Mesendoderm (in vitro differentiated cells): ENCODE measurements at regions not wholly inside any gene's neighbourhood (a gene's known extent, or its start where the extent isn't known, plus 50 kb on each side); places are given as distances from the start of the nearest gene placed in this dataset.

Experiments
- DNase-seq: peaks from one replicate; pipeline ENCODE4 v3.0.0; 2013
- H2AK5ac ChIP-seq: 2 replicates; pipeline ENCODE4 v1.6.1; 2013; ENCODE audit warnings: low read length, inconsistent platforms
- H2BK120ac ChIP-seq: 2 replicates; pipeline ENCODE4 v1.6.1; 2013; ENCODE audit warnings: low read depth, mild to moderate bottlenecking, low read length, moderate library complexity, mixed read lengths
- H2BK15ac ChIP-seq: replicated peaks from 2 replicates; pipeline ENCODE4 v1.6.1; 2013; ENCODE audit warnings: low read depth, mild to moderate bottlenecking, moderate library complexity
- H2BK5ac ChIP-seq: 2 replicates; pipeline ENCODE4 v1.6.1; 2013; ENCODE audit warnings: low read length, inconsistent platforms
- H3K18ac ChIP-seq: 2 replicates; pipeline ENCODE4 v1.6.1; 2013; ENCODE audit warnings: mild to moderate bottlenecking, low read length, mixed read lengths
- H3K23ac ChIP-seq: one replicate; pipeline ENCODE4 v1.6.1; 2013; ENCODE audit warnings: low read length
- H3K27ac ChIP-seq: 2 replicates; pipeline ENCODE4 v1.5.1; 2013; ENCODE audit warnings: low read depth, mild to moderate bottlenecking, inconsistent platforms, low read length, moderate library complexity
- H3K27me3 ChIP-seq: 2 replicates; pipeline ENCODE4 v1.6.1; 2013; ENCODE audit warnings: low read length, control low read depth, mild to moderate bottlenecking, inconsistent platforms; ENCODE audit not compliant: insufficient read depth, poor library complexity
- H3K36me3 ChIP-seq: 2 replicates; pipeline ENCODE4 v1.6.1; 2013; ENCODE audit warnings: low read length, inconsistent platforms; ENCODE audit not compliant: control insufficient read depth, insufficient read depth
- H3K4ac ChIP-seq: one replicate; pipeline ENCODE4 v1.6.1; 2013; ENCODE audit warnings: low read depth, mild to moderate bottlenecking, low read length, moderate library complexity
- H3K4me1 ChIP-seq: 2 replicates; pipeline ENCODE4 v1.6.1; 2013; ENCODE audit warnings: low read depth, low read length, inconsistent platforms; ENCODE audit not compliant: control insufficient read depth
- H3K4me2 ChIP-seq: 2 replicates; pipeline ENCODE4 v1.6.1; 2013; ENCODE audit warnings: low read length
- H3K4me3 ChIP-seq: 2 replicates; pipeline ENCODE4 v1.5.1; 2013; ENCODE audit warnings: mild to moderate bottlenecking, low read length
- H3K56ac ChIP-seq: one replicate; pipeline ENCODE4 v1.6.1; 2013; ENCODE audit warnings: low read length
- H3K79me1 ChIP-seq: 2 replicates; pipeline ENCODE4 v1.6.1; 2013; ENCODE audit warnings: low read length, inconsistent platforms
- H3K79me2 ChIP-seq: 2 replicates; pipeline ENCODE4 v1.6.1; 2013; ENCODE audit warnings: mild to moderate bottlenecking, low read length; ENCODE audit not compliant: control insufficient read depth, insufficient read depth
- H3K9ac ChIP-seq: 2 replicates; pipeline ENCODE4 v1.6.1; 2013; ENCODE audit warnings: low read length, inconsistent platforms
- H4K5ac ChIP-seq: one replicate; pipeline ENCODE4 v1.6.1; 2013; ENCODE audit warnings: low read length
- H4K8ac ChIP-seq: one replicate; pipeline ENCODE4 v1.6.1; 2013; ENCODE audit warnings: low read depth, mild to moderate bottlenecking, control low read depth, low read length, moderate library complexity
- WGBS: extraction: QIAGEN DNeasy Blood & Tissue Kit; methylation state at CpG from one replicate; pipeline ENCODE4 v1.1.7; 2013; ENCODE audit warnings: low lambda C conversion rate, missing lambda C conversion rate; ENCODE audit not compliant: insufficient coverage; ENCODE audit errors: extremely low coverage; 5-methylcytosine and 5-hydroxymethylcytosine counted together

DNA sequence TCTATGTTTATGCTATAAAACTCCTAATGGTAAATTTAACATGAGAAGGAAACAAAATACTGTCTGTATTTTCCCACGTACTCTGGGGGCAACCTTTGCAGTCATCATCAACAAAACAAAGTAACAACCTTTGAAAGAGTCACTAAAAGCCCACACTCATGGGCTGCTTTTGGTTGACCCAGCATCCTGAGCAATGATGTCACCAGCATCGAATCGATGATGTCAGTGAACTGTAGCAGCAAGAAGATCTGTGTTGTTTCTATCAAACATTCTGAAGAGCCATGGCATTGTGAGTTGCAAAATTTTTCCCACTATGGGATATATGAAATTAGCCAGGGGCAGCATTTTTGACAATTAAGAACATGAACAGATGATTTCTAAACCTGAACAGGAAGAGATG lies 300.1 kb downstream of the HIVEP2 start:
- no peak overlapping the region for H2AK5ac ChIP-seq
- no peaks in the 10 kb centered on the region for H3K4me1 ChIP-seq

DNA sequence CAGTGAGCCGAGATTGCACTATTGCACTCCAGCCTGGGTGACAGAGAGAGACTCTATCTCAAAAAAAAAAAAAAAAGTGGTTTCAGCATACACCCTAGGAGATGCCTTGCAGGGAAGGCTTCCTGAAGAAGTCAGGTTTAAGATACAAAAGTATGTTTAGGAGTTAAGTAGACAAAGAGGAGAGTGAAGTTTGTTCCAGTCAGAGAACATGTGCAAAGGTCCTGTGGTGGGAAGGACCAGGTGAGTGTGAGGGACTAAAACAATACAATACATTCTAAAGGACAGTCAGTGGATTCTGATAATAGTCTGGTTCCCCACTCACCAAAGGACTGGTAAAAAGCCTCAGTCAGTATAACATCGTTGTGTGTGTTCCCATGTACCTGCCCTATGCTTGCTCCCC lies 299.3 kb downstream of the HIVEP2 start:
- Histone ChIP-seq H3K79me1 (no peaks in the 10 kb centered on the region), H2BK5ac (no peak overlapping the region), H3K56ac (no peak overlapping the region), H4K5ac (no peak overlapping the region), H3K27me3 (no peaks in the 10 kb centered on the region), H2BK15ac (no peak overlapping the region), H3K36me3 (no peaks in the 10 kb centered on the region), H3K9ac (no peak overlapping the region), H3K79me2 (no peaks in the 10 kb centered on the region), H3K18ac (no peak overlapping the region), H2AK5ac (no peak overlapping the region), H3K4me3 (no peak overlapping the region), H4K8ac (no peak overlapping the region), H3K4ac (no peak overlapping the region), H3K4me1 (no peaks in the 10 kb centered on the region), H3K23ac (no peak overlapping the region), H2BK120ac (no peak overlapping the region), H3K4me2 (no peak overlapping the region), H3K27ac (no peak overlapping the region)
- no peak for DNase-seq
- WGBS, result no CpG with 5 or more reads among the region's 2 CpGs

More for the DNA sequence above, 300.1 kb downstream of the HIVEP2 start:
- Histone ChIP-seq H3K4me2 (no peak overlapping the region), H3K4me3 (no peak overlapping the region), H3K56ac (no peak overlapping the region), H3K79me2 (no peaks in the 10 kb centered on the region), H3K36me3 (no peaks in the 10 kb centered on the region), H3K27ac (no peak overlapping the region), H2BK15ac (no peak overlapping the region), H3K4ac (no peak overlapping the region), H3K23ac (no peak overlapping the region), H2BK5ac (no peak overlapping the region), H2BK120ac (no peak overlapping the region), H3K9ac (no peak overlapping the region), H4K8ac (no peak overlapping the region), H3K27me3 (no peaks in the 10 kb centered on the region), H3K18ac (no peak overlapping the region), H3K79me1 (no peaks in the 10 kb centered on the region), H4K5ac (no peak overlapping the region)
- no peak for DNase-seq
- WGBS, result no CpG with 5 or more reads among the region's 3 CpGs

DNA sequence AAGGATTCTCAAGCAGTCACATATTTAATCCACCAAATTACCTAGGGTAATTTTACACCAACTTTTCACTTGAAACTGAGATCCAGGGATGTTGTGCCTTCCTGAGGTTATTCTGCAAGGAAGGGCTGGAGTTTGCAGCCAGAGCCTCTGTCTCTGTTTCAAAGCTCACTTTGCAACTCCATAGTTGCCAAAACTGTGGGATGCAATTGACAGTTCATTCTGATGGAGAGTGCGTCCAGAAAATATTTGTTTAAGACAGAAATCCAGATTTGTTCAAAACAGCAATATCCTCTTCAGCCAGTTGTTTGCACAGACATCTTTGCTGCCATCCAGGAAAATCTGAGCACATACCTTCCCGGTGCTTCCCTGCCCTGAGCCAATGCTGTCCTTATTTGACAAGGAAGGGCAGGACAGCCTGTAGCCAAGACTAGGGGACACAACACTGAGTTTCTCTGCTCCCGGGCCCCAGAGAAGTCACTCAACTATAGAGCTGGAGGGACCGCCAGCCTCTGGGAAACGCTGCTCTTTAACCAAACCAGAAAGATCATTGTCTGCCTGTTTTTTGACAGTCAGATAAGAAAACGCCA lies 297.4 kb downstream of the HIVEP2 start:
- H2BK15ac ChIP-seq, result no peak overlapping the region
- H3K27ac ChIP-seq, result no peak overlapping the region
- H3K18ac ChIP-seq, result peak overlapping the region; percentile 82
- no peak overlapping the region for H2BK5ac ChIP-seq
- H3K4ac ChIP-seq, result no peak overlapping the region
- no peak overlapping the region for H3K9ac ChIP-seq
- H3K4me2 ChIP-seq, result no peak overlapping the region
- no peaks in the 10 kb centered on the region for H3K36me3 ChIP-seq
- no CpG with 5 or more reads among the region's 6 CpGs for WGBS
- DNase-seq, result no peak
- no peaks in the 10 kb centered on the region for H3K79me2 ChIP-seq
- H3K56ac ChIP-seq, result peak overlapping the region; percentile 43
- no peaks in the 10 kb centered on the region for H3K4me1 ChIP-seq
- no peaks in the 10 kb centered on the region for H3K27me3 ChIP-seq
- no peak overlapping the region for H4K8ac ChIP-seq
- no peak overlapping the region for H2AK5ac ChIP-seq
- H3K23ac ChIP-seq, result no peak overlapping the region
- H2BK120ac ChIP-seq, result peak overlapping the region; percentile 24
- H3K79me1 ChIP-seq, result no peaks in the 10 kb centered on the region
- no peak overlapping the region for H4K5ac ChIP-seq
- no peak overlapping the region for H3K4me3 ChIP-seq

DNA sequence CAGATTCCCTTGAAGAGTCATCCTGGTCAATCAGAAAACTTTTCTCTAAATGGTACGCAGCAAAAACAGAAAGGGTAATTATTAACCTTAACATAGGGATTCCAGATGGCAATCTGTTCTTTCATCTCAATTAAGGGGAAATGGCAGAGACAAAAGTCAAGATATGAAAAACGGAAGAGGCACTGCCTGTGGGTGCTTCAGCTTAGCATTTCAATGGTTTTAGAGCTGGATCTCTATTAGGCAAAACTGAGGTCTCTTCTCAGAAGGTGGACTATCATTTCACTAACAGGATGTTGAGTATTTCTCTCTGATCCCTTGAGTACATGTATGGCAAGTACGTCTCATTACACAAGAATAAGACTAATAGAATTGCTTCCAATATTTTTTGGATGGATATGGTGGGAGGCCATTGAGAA lies 296.9 kb downstream of the HIVEP2 start:
- H2BK5ac ChIP-seq, result no peak overlapping the region
- H3K4ac ChIP-seq, result no peak overlapping the region
- no peak overlapping the region for H3K23ac ChIP-seq
- H2AK5ac ChIP-seq, result no peak overlapping the region
- no peak overlapping the region for H3K27ac ChIP-seq
- no peak overlapping the region for H2BK15ac ChIP-seq
- H3K56ac ChIP-seq, result no peak overlapping the region
- H3K27me3 ChIP-seq, result no peaks in the 10 kb centered on the region
- no peaks in the 10 kb centered on the region for H3K79me2 ChIP-seq
- no peaks in the 10 kb centered on the region for H3K4me1 ChIP-seq
- H3K36me3 ChIP-seq, result no peaks in the 10 kb centered on the region
- H3K9ac ChIP-seq, result no peak overlapping the region
- H3K4me2 ChIP-seq, result no peak overlapping the region
- peak overlapping the region; percentile 82 for H3K18ac ChIP-seq
- peak; percentile 56 for DNase-seq
- H3K4me3 ChIP-seq, result no peak overlapping the region
- H2BK120ac ChIP-seq, result no peak overlapping the region
- WGBS, result no CpG with 5 or more reads among the region's 3 CpGs
- H4K5ac ChIP-seq, result no peak overlapping the region
- no peaks in the 10 kb centered on the region for H3K79me1 ChIP-seq
- H4K8ac ChIP-seq, result no peak overlapping the region

DNA sequence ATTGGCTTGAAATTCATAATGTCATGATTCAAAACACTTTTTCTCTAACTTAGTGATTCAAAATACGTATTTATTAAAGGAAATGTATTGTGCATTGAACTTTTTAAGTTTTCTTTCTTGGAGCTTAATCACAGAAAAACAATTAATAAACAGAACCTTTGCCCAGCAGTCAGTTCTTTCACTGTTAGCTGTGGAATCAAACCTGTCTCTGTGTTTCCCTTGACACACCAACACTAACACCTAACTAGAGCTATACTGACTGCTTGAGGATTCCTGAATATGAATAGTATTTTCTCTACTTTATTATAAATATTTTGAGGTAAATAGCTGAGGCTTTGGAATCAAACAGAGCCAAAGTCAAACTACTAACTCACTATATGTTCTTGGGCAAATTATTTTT lies 296.4 kb downstream of the HIVEP2 start:
- Histone ChIP-seq H4K8ac (no peak overlapping the region), H3K36me3 (no peaks in the 10 kb centered on the region), H4K5ac (no peak overlapping the region), H2BK120ac (no peak overlapping the region), H3K27me3 (no peaks in the 10 kb centered on the region), H3K4ac (no peak overlapping the region), H3K4me3 (no peak overlapping the region), H3K23ac (no peak overlapping the region), H3K18ac (no peak overlapping the region), H3K4me2 (no peak overlapping the region), H2BK5ac (no peak overlapping the region), H3K56ac (no peak overlapping the region), H3K9ac (no peak overlapping the region), H3K27ac (no peak overlapping the region), H2AK5ac (no peak overlapping the region), H3K79me1 (no peaks in the 10 kb centered on the region), H2BK15ac (no peak overlapping the region), H3K4me1 (no peaks in the 10 kb centered on the region), H3K79me2 (no peaks in the 10 kb centered on the region)
- WGBS, result no CpG with 5 or more reads among the region's 1 CpG
- no peak for DNase-seq
